Suprapubic skin (tissue), 4 donors: ENCODE measurements at regions not wholly inside any gene's neighbourhood (a gene's known extent, or its start where the extent isn't known, plus 50 kb on each side); places are given as distances from the start of the nearest gene placed in this dataset.

ENCODE experiments used
- DNase-seq, 2 donors: peaks; one replicate each; pipeline ENCODE4 v3.0.0-alpha.2; 2019; ENCODE audit warnings: low spot score in 2 of 2
- H3K27ac ChIP-seq: fragments of 200-600 bp; sonication (generic); one replicate; pipeline ENCODE4 v1.5.1; 2019
- H3K27me3 ChIP-seq: fragments of 200-600 bp; sonication (generic); one replicate; pipeline ENCODE4 v1.5.1; 2019
- H3K36me3 ChIP-seq: fragments of 200-600 bp; sonication (generic); one replicate; pipeline ENCODE4 v1.5.1; 2019
- H3K4me1 ChIP-seq: fragments of 200-600 bp; sonication (generic); one replicate; pipeline ENCODE4 v1.5.1; 2019
- H3K4me3 ChIP-seq: fragments of 200-600 bp; sonication (generic); one replicate; pipeline ENCODE4 v1.5.1; 2019; ENCODE audit warnings: mild to moderate bottlenecking
- H3K9me3 ChIP-seq: fragments of 200-600 bp; sonication (generic); one replicate; pipeline ENCODE4 v1.5.1; 2019
- EP300 ChIP-seq: sonication (generic); formaldehyde crosslinking; IDR thresholded peaks from one replicate; pipeline ENCODE4 v1.6.1; 2017; ENCODE audit warnings: antibody characterized with exemption
- POLR2A ChIP-seq, 2 donors: fragments of 450-650 bp; IDR thresholded peaks; one replicate each; pipeline ENCODE4 v1.6.1; 2017; ENCODE audit warnings: antibody characterized with exemption in 2 of 2, mild to moderate bottlenecking in 2 of 2, moderate library complexity in 2 of 2
- POLR2AphosphoS5 ChIP-seq, 3 donors: sonication (generic); formaldehyde crosslinking; IDR thresholded peaks; one replicate each; pipeline ENCODE4 v1.6.1; 2017; ENCODE audit warnings: antibody characterized with exemption in 3 of 3
- WGBS: methylation state at CpG from one replicate; pipeline ENCODE4 v1.1.5; 2018; 5-methylcytosine and 5-hydroxymethylcytosine counted together
- TF ChIP-seq, protein P1 (sequence below), 2 donors: fragments of 200-600 bp in 1 of 2; fragments of 450-650 bp in 1 of 2; sonication (generic) in 1 of 2; IDR thresholded peaks; one replicate each; pipeline ENCODE4 v1.5.1; 2016 to 2019; ENCODE audit warnings: antibody characterized with exemption in 2 of 2, mild to moderate bottlenecking in 1 of 2, moderate library complexity in 1 of 2

GRCh38 chr22:47775191-47775590 lies 1012.7 kb downstream of the TBC1D22A start:
- DNase-seq: no peak
- H3K9me3 ChIP-seq: no peaks in the 10 kb centered on the region
- TF ChIP-seq POLR2A (IDR thresholded peaks at IDR 0.05) (no peak), EP300 (no peak), POLR2AphosphoS5 (IDR thresholded peaks at IDR 0.05) (no peak)
- TF ChIP-seq, protein P1, sequence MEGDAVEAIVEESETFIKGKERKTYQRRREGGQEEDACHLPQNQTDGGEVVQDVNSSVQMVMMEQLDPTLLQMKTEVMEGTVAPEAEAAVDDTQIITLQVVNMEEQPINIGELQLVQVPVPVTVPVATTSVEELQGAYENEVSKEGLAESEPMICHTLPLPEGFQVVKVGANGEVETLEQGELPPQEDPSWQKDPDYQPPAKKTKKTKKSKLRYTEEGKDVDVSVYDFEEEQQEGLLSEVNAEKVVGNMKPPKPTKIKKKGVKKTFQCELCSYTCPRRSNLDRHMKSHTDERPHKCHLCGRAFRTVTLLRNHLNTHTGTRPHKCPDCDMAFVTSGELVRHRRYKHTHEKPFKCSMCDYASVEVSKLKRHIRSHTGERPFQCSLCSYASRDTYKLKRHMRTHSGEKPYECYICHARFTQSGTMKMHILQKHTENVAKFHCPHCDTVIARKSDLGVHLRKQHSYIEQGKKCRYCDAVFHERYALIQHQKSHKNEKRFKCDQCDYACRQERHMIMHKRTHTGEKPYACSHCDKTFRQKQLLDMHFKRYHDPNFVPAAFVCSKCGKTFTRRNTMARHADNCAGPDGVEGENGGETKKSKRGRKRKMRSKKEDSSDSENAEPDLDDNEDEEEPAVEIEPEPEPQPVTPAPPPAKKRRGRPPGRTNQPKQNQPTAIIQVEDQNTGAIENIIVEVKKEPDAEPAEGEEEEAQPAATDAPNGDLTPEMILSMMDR (IDR thresholded peaks at IDR 0.05): no peak
- no peak overlapping the region for H3K4me3 ChIP-seq
- H3K27ac ChIP-seq: no peak overlapping the region
- no peaks in the 10 kb centered on the region for H3K27me3 ChIP-seq
- 77% methylated on average over 4 of the region's 4 CpGs for WGBS
- H3K4me1 ChIP-seq: no peaks in the 10 kb centered on the region
- no peaks in the 10 kb centered on the region for H3K36me3 ChIP-seq

DNA sequence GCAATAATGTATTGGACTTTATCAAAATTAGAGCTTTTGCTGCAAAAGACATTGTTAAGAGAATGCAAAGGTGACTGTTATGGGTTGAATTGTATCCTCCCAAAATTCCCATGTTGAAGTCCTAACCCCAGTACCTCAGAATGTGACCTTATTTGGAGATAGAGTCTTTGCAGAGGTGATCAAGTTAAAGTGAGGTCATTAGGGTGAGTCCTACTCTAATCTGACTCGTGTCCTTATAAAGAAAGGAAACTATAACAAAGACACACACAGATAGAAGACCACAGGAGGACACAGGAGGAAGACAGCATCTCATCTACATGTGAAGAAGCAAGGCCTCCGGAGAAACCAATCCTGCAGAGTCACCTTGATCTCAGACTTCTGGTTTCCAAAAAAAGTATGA lies 1011.2 kb downstream of the TBC1D22A start:
- TF ChIP-seq EP300 (no peak), POLR2A (IDR thresholded peaks at IDR 0.05) (no peak), POLR2AphosphoS5 (IDR thresholded peaks at IDR 0.05) (no peak)
- TF ChIP-seq, protein P1 (IDR thresholded peaks at IDR 0.05): no peak
- Histone ChIP-seq H3K27me3 (no peaks in the 10 kb centered on the region), H3K9me3 (no peaks in the 10 kb centered on the region), H3K4me3 (no peak overlapping the region), H3K4me1 (no peaks in the 10 kb centered on the region), H3K36me3 (no peaks in the 10 kb centered on the region), H3K27ac (no peak overlapping the region)
- WGBS: 87% methylated on average over 2 of the region's 2 CpGs
- no peak for DNase-seq

DNA sequence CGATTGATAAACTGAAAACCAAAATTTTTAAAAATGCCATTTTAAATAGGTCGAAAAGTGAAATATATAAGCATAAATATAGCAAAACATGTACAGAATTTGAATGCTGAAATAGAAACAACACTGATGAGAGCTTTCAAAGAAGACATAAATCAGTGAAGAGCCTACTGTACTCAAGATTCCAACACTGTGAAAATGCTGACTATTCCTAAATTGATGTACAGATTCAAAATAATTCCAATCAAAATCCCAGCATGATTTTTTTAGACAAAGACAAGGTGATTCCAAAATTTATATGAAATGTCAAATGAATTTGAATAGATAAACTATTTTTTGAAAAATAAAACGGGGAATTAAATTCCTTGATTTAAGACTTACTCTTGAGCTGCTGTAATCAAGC lies 1010.4 kb downstream of the TBC1D22A start:
- Histone ChIP-seq H3K27me3 (no peaks in the 10 kb centered on the region), H3K27ac (no peak overlapping the region), H3K9me3 (no peaks in the 10 kb centered on the region), H3K4me3 (no peak overlapping the region), H3K4me1 (no peaks in the 10 kb centered on the region), H3K36me3 (no peaks in the 10 kb centered on the region)
- no peak for TF ChIP-seq POLR2A (IDR thresholded peaks at IDR 0.05)
- WGBS: 95% methylated on average over 3 of the region's 3 CpGs
- DNase-seq: no peak

GRCh38 chr22:47769652-47770051 lies 1007.2 kb downstream of the TBC1D22A start:
- no peaks in the 10 kb centered on the region for H3K27me3 ChIP-seq
- no peak for TF ChIP-seq EP300
- TF ChIP-seq, protein P1 (IDR thresholded peaks at IDR 0.05): no peak
- no peak for TF ChIP-seq POLR2AphosphoS5 (IDR thresholded peaks at IDR 0.05)
- no peak for TF ChIP-seq POLR2A (IDR thresholded peaks at IDR 0.05)
- no peak overlapping the region for H3K4me3 ChIP-seq
- DNase-seq: no peak
- no peaks in the 10 kb centered on the region for H3K9me3 ChIP-seq
- H3K36me3 ChIP-seq: no peaks in the 10 kb centered on the region
- 91% methylated on average over 6 of the region's 6 CpGs for whole genome bisulfite sequencing
- no peak overlapping the region for H3K27ac ChIP-seq
- no peaks in the 10 kb centered on the region for H3K4me1 ChIP-seq

DNA sequence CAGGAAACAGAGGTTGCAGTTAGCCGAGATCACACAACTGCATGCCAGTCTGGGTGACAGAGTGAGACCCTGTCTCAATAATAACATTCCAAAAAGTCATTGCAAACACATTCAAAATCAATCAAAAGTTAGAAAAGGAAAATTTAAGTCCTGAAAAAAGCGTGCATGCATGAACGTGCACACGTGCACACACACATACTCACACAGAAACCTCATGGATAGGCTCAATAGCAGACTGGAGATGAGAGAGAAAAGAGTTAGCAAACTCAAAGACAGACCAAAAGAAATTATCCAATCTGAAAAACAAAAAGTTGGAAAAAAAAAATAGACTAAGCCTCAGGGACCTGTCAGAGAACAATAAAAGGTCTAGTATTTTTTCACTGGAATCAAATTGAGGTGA lies 1005.6 kb downstream of the TBC1D22A start:
- H3K4me1 ChIP-seq: no peaks in the 10 kb centered on the region
- H3K36me3 ChIP-seq: no peaks in the 10 kb centered on the region
- no peak for DNase-seq
- no peaks in the 10 kb centered on the region for H3K9me3 ChIP-seq
- no peak overlapping the region for H3K4me3 ChIP-seq
- H3K27ac ChIP-seq: no peak overlapping the region
- H3K27me3 ChIP-seq: no peaks in the 10 kb centered on the region
- TF ChIP-seq POLR2AphosphoS5 (IDR thresholded peaks at IDR 0.05): no peak
- TF ChIP-seq EP300: no peak
- TF ChIP-seq POLR2A (IDR thresholded peaks at IDR 0.05): no peak
- TF ChIP-seq, protein P1 (IDR thresholded peaks at IDR 0.05): no peak
- 93% methylated on average over 4 of the region's 4 CpGs for WGBS

GRCh38 chr22:47767403-47767802 lies 1005.0 kb downstream of the TBC1D22A start:
- no peak overlapping the region for H3K4me3 ChIP-seq
- H3K27ac ChIP-seq: no peak overlapping the region
- DNase-seq: no peak
- no peaks in the 10 kb centered on the region for H3K9me3 ChIP-seq
- WGBS: 55% methylated on average over 5 of the region's 5 CpGs
- H3K27me3 ChIP-seq: no peaks in the 10 kb centered on the region
- no peaks in the 10 kb centered on the region for H3K36me3 ChIP-seq
- no peaks in the 10 kb centered on the region for H3K4me1 ChIP-seq
- TF ChIP-seq, protein P1 (IDR thresholded peaks at IDR 0.05): no peak
- TF ChIP-seq POLR2A (IDR thresholded peaks at IDR 0.05) (no peak), EP300 (no peak), POLR2AphosphoS5 (IDR thresholded peaks at IDR 0.05) (no peak)
